GF-D8 (cell line): ENCODE measurements at regions not wholly inside any gene's neighbourhood (a gene's known extent, or its start where the extent isn't known, plus 50 kb on each side); places are given as distances from the start of the nearest gene placed in this dataset.

Source experiments
- DNase-seq: peaks from one replicate; lab custom pipeline; 2025; lab: John Stamatoyannopoulos, UW

DNA sequence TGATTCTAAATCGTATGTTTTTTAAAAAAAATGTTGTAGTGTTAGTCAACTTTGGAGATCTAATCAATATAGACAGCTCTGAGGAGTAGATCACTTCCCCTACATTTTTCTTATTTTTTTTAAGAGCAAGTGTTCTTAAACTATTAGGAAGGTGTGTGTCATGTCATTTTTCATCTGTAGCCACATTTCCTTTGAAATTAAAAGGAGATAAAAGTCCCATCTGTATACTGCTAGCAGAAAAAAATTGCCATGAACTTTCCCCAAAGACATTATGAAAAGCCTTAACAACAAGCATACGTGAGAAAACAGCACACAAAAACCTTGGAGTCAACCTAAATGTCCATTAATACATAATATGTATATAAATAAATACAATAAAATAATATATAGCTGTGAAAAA, 286.6 kb downstream of the ETS1 start:
- no peak for DNase-seq

GRCh38 chr11:128299132-128299726, 288.1 kb downstream of the ETS1 start:
- DNase-seq = no peak

DNA sequence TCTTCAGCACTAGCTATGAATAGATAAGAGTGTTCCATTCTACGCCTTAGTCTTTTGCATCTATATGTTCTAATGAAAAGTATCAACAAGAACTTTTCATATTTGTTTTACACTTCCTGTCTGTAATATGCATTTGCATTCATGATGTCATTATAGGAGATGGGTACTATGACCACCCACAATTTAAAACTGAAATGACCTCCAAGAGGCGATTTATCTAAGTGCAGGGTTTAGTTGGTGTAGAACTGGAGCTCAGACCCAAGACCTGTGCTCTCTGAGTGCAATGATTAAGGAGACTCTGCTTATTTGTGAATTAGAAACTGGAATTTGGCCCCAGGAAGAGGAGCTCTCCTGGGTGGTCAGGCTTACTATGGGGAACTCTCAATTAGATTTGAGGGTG, 289.1 kb downstream of the ETS1 start:
- DNase-seq = no peak

GRCh38 chr11:128297805-128298204, 289.6 kb downstream of the ETS1 start:
- DNase-seq = no peak

DNA sequence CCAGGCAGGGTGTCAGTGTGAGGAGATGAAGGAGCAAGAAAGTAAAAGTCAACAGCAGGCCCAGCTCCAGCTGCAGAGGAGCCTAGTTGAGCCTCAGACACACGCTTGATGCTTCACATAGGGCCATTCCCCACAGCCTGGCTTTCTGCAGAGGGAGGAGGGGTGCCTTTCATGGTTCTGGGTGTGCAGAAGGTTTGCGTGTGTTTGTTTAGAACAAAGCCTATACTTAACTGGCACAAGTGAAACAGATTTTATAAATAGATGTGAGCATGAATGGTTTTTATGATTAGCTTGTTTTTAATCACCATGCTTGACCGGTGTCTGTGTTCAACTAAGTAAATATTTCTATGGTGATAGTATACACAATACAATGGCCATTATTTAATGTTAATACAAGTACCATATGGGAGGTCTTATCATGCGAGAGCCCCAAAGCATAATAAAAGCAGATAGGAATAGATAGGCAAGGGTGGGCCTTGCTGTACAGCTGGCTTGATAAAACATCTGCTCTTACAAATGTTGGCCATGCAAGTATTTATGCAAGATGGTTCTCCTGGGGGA, 290.2 kb downstream of the ETS1 start:
- DNase-seq = no peak

DNA sequence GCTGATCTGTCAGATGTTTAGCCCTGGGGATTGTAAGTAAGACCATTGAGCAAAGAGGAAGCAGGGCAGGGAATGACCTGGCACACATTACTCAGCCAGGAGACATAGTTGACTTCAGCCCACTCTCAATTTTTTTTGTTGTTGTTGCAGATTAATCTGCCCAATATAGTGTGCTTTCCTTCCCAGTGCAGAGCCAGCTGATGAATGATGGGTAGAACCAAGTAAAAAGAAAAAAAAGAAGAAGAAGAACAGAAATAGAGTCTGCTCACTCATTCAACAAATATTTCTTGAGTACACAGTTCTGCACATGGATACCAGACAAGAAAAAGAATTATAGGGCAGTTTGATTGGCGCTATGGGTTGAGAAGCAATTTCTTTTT, 292.7 kb downstream of the ETS1 start:
- no peak for DNase-seq

DNA sequence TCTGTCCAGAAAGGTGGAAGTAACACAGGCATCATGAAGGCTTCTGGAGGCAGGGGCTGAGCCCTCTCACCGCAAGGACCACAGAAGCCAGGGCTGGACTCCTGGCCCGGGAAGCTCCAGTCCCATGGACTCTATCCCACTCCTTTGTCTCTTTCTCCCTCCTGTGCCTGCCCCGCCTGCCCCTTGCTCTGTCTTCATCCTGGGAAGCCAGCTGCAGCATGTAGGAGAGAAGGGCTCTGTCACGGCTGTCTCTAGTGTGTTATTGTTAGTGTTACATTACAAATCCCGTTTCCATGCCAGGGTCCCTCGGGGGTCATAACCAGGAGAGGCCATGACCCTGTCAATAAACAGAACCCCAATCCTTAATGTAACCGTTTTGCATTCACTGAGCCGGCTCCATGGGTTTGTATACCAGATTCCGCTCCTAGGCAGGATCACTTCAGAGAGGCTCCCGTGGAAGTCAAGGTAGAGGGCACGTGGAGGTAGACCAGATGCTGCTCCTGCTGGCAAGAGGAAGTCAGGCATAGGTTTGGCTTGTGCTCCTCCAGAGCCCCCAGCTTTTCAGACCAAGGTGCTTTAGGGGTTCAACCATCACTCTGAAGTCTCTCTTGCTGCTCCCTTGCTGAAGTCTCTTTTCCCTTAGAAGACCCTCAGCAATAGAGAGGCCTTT, 293.2 kb downstream of the ETS1 start:
- no peak for DNase-seq

DNA sequence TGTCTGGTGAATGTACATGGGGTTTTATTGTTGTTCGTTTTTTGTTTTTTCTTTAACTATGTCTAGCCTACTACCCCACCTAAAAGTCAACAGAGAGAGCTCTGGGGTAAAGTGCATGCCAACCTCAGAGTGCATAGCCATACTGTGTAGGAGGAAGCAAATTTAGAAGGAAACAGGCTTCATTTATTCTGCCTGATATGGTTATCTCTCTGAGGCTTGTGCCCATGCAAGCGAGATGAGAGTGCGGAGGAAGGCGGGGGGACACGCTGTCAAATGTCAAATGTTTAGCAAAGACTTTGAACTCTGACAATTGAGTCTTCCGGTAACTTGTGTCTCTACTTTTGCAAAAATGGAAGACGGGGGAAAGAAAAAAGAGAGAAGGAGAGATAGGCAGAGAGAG, 295.5 kb downstream of the ETS1 start:
- DNase-seq = no peak

- no peak for DNase-seq
Observed at GRCh38 chr11:128291007-128291406, 296.4 kb downstream of the ETS1 start.

DNA sequence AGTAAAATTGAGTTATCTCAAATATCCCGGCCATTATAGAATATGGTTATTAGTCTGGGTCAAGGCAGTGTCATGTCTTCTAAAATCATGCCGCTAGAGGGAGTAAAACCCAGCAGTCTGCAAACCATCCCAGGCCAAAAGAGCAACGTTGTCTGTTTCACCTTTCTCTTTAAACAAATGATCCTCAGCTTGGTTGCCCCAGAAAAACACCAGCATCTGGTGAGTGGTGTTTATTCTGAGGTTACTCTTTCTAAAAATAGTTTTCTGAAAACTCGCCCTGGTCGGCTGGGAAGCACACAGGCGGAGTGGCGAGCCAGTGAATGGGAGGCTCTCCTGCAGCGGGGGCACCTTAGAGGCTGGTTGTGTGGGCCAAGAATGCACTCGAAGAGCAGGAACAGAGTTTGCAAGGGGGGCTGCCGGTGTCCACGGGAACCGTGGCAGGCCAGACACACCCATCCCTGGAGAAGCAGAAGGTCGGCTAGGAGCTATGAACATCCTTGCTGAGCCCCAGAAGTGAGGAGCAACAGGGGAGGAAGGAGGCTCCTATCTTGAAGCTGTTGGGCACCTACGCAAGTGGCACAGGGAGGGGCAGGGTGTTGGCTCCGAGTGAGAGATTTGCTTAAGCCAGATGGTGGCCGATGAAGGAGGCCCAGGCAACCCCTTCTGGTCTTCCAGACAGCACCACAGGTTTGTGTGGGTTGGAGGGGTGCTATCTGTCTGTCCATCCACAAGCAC, 297.1 kb downstream of the ETS1 start:
- no peak for DNase-seq

DNA sequence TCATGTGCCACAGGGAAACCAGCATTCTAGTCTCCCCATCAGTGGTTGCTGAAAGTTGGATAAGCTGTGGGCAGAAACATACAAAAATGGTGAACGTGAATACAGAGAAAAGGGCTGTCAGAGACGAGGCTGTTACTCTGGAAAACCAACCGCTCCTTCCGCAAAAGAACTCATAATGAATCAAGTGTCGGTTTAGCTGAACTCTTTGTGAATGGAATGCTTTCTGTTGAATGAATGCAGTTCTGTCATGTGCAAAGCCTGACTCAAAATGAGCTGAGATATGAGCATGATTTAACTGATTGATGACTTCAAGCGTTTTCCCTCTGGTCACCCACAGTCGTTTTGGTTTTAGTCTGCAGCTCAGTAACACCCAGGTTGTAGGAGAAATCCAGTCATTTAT, 298.3 kb downstream of the ETS1 start:
- DNase-seq = no peak

GRCh38 chr11:128288368-128288767, 299.0 kb downstream of the ETS1 start:
- DNase-seq = no peak

DNA sequence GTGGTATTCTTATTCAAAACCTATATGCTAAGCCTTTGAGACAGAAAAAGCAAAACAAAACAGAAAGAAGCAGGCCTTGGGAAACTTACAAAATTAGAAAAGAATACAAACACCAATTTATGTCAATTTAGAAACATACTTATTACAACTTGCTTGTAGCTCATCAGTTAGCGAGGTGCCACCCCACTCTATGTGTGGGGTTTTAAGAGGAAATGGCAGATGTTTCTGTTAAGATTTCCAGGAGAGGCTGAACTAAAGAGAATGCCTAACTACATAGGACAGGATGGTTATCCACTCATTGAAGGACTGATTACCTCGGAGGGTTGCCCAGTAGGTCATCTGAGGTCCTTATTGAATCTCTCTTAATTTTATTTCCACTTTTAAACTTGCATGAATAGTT, 302.0 kb downstream of the ETS1 start:
- DNase-seq = no peak

DNA sequence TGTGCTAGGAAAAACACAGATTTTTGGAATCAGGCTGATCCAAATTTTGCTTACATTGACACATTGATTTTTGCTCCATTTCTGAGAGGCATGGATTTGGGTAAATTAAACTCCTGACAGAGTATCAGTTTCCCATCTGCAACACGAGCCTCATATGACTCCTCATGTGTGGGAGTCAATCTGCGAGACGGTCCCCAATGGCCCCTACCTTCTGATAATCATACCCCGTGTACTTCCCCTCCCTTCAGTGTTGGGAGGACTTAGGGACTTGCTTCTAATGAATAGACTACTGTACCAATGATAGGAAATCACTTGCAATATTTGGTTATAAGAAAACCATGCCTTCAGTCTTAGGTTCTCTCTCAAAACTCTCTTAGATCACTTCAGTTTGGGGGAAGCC, 302.7 kb downstream of the ETS1 start:
- no peak for DNase-seq

DNA sequence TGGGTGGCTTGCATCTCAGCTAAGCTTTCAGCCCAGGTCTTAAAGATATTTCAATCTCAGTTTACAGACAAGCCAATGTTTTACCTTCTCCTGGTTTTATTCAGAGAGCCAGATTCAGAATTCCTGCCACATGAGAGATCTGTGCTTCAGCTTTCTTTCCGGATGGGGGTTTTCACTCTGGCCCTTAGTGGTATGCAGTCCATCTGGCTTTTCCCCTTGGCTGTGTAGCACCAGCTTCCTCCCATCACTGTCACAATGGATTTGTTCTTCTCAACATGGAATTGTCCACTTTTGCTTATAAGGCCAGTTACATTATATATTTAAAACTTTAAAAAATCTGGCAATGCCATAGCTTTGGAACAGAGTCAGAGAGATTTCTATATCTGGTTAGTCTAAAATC, 303.9 kb downstream of the ETS1 start:
- DNase-seq = no peak

DNA sequence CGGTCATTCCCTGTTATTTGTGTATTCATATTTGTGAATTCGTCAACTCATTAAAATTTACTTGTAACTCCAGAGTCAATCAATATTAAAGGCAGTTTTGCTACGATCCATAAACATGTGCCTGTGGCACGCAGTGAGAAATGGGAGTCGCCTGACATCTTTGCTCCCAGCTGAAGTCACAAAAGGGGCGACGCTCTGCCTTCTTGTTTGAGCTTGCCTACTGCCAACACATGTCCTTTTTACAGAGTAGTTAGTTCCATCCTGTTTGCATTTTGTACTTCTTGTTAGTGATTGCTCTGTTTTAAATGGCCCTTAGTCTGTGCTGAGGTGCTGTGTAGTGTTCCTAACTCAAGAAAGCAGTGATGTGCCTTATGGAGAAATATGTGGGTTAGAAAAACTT, 305.3 kb downstream of the ETS1 start:
- DNase-seq = no peak

- DNase-seq = no peak
Observed at GRCh38 chr11:128279866-128280265, 307.5 kb downstream of the ETS1 start.

GRCh38 chr11:128273736-128274135, 313.6 kb downstream of the ETS1 start:
- DNase-seq = no peak

GRCh38 chr11:128271401-128271800, 316.0 kb downstream of the ETS1 start:
- DNase-seq = no peak

- no peak for DNase-seq
Observed at GRCh38 chr11:128269466-128269865, 317.9 kb downstream of the ETS1 start.

GRCh38 chr11:128266893-128267292, 320.5 kb downstream of the ETS1 start:
- no peak for DNase-seq

DNA sequence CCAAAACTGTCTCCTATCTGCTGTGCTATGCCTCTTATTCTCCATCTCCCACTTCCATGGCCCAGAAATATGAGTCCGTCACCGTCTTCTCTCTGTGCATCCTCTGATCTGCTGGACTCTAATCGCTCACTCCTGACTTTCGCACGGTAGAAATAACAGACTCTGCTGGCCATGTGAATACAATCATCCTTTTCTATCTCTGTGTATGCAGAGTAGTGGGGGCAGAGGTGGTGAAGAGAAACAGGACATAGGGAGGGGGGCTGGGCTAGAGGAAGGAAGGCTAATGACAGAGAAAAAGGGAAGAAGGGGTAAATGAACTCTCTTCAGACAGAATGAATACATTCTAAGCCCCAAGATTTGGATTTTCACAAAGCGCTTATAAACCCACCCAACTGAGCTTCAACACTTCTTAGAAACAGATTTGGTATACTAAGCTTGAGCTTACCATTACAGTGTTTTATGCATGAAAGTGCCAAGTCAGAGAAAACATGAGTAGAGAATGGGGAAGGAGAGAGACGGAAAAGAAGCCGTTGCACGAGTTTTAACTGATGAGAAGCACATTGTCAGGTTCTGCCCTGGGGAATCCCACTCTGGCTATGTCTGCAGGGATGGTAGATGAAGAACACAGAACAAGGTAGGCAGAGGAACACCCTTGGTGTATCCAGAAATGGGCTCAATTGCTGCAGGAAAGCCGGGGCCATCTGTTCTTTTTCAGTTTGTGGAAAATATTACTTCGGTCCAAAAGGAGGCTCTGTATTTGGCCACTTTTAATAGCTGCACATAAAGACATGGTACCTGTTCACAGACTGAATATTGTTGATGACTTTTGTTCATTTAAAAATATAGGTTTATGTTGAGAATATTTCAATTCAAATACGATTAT, 324.7 kb downstream of the ETS1 start:
- DNase-seq = no peak
